Pancreas (tissue), 10 donors: ENCODE measurements at regions not wholly inside any gene's neighbourhood (a gene's known extent, or its start where the extent isn't known, plus 50 kb on each side); places are given as distances from the start of the nearest gene placed in this dataset.
"Not testable (repeated sequence)": the region's sequence is repeated elsewhere in the genome, so short reads cannot be mapped to it uniquely, and the experiment has no call there.

ENCODE experiments used
- ATAC-seq, 4 donors: fragments of 200-7000 bp; cut with Tn5 transposase; one replicate each; pipeline versions ENCODE4 v1.8.0 to v1.9.1; 2020; ENCODE audit warnings: mild to moderate bottlenecking in 4 of 4, moderate library complexity in 4 of 4
- DNase-seq, 6 donors: peaks; one replicate each; pipeline ENCODE4 v3.0.0-alpha.2; 2020
- FAIRE-seq: peaks from 2 replicates; lab custom pipeline; 2012; peaks lifted over from hg19 to GRCh38; lab: Jason Lieb, UNC
- H3K27ac ChIP-seq, 4 donors: fragments of 200-600 bp; sonication (generic); 1 replicate in 3 of 4; 2 replicates in 1 of 4; pipeline versions ENCODE4 v1.5.0 to v1.8.0; 2020
- H3K27me3 ChIP-seq, 4 donors: fragments of 200-600 bp; one replicate each; pipeline ENCODE4 v1.8.0; 2021
- H3K36me3 ChIP-seq, 3 donors: fragments of 200-600 bp; sonication (generic) in 1 of 3; one replicate each; pipeline versions ENCODE4 v1.5.0 to v1.8.0; 2020 to 2021
- H3K4me1 ChIP-seq, 3 donors: fragments of 200-600 bp; one replicate each; pipeline ENCODE4 v1.8.0; 2021
- H3K4me3 ChIP-seq, 4 donors: fragments of 200-600 bp; sonication (generic) in 2 of 4; one replicate each; pipeline versions ENCODE4 v1.5.0 to v1.8.0; 2020 to 2021
- H3K9me3 ChIP-seq, 4 donors: fragments of 200-600 bp; one replicate each; pipeline ENCODE4 v1.8.0; 2021
- CTCF ChIP-seq, 4 donors: fragments of 200-600 bp; sonication (generic) in 3 of 4; IDR thresholded peaks; one replicate each; pipeline versions ENCODE4 v1.5.0 to v1.8.0; 2021; ENCODE audit warnings: antibody characterized with exemption in 4 of 4
- WGBS, 2 donors: extraction: QIAGEN DNeasy Blood & Tissue Kit; methylation state at CpG; one replicate each; pipeline ENCODE4 v1.1.7; 2013; 5-methylcytosine and 5-hydroxymethylcytosine counted together
- intact Hi-C, 3 donors: fragments of 100-400 bp; cut with DNase I; formaldehyde crosslinking; loops; one replicate each; pipeline versions ENCODE4 v1.11.1 to v1.14.2; 2022
- donor health status: healthy with polysubstance abuse.
- donor health status: DM: no; HTN: no; CAD: no; lungs with moderate emphysema.
- donor health status: DM: no; HTN: no; CAD: no.
- donor health status: control.
- donor health status: control.
- donor health status: Bipolar disorder and iron deficiency.
- donor health status: DM: yes; HTN: yes; CAD: no.
- donor health status: DM: no; HTN: no; CAD: no.
- donor health status: DM: no; HTN: no; CAD: no.
- donor health status: DM: yes; HTN: yes; CAD: no.

DNA sequence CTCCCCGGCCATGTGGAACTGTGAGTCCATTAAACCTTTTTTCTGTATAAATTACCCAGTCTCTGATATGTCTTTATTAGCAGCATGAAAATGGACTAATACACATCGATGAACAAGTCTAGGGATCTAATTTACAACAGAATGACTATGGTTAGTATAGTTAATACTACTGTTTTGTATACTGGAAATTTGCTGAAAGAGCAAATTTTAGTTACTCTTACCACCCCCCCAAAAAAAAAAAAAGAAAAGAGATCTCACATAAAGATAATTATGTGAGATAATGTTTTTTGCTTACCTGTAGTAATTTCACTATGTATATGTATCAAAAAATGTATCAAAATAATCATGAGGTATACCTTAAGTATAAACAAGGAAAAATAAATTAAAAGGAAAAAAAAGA is 199.5 kb upstream of the GRM3 start:
- ATAC-seq (no peak), DNase-seq (no peak), FAIRE-seq (no peak)
- H3K9me3 ChIP-seq = no peaks in the 10 kb centered on the region
- H3K4me3 ChIP-seq = no peak overlapping the region
- WGBS, 2 donors = 83 to 87% methylated on average over 2 of the region's 2 CpGs
- no peaks in the 10 kb centered on the region for H3K36me3 ChIP-seq
- intact Hi-C loops = no loop called here
- H3K27ac ChIP-seq = no peak overlapping the region
- H3K4me1 ChIP-seq = no peaks in the 10 kb centered on the region
- no peaks in the 10 kb centered on the region for H3K27me3 ChIP-seq
- TF ChIP-seq CTCF (IDR thresholded peaks at IDR 0.05) = no peak

- H3K36me3 ChIP-seq, H3K9me3 ChIP-seq, ATAC-seq, intact Hi-C loops, FAIRE-seq, H3K4me1 ChIP-seq, H3K27me3 ChIP-seq, H3K4me3 ChIP-seq, H3K27ac ChIP-seq: not testable (repeated sequence)
- peak in 2 of 6 donors; percentile 40 to 47 for DNase-seq
- 92 to 94% methylated on average over 21 to 29 of the region's 29 CpGs for WGBS, 2 donors
These were observed 203.3 kb upstream of the GRM3 start for GRCh38 chr7:86440420-86440819.

DNA sequence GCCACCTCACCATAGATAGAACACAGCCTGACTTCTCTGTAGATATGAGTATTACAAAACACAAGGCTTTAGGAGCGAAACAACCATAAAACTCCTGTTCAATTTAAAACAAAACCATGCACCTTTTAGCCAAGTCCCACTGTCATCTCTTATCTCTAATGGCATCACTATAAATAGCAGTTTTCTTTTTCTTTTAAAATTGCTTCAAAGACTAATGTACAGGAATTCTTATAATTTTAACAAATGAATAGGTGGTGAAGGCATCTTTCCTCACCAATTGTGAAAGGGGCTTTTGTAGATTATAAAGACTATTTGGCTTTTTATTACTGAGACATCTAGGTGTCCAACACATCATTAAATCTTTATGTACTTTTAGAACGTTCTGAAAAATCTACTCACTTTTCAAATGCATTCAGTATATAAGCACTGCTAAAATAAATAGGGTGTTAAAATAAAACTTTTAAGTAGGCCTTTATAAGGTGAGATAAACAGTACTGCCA is 205.7 kb upstream of the GRM3 start:
- Histone ChIP-seq H3K36me3 (no peaks in the 10 kb centered on the region), H3K9me3 (no peaks in the 10 kb centered on the region), H3K4me1 (no peaks in the 10 kb centered on the region), H3K27me3 (no peaks in the 10 kb centered on the region), H3K27ac (no peak overlapping the region), H3K4me3 (no peak overlapping the region)
- DNase-seq (no peak), FAIRE-seq (no peak), ATAC-seq (no peak)
- no peak for TF ChIP-seq CTCF (IDR thresholded peaks at IDR 0.05)
- intact Hi-C loops = no loop called here
- 59 to 62% methylated on average over 2 of the region's 2 CpGs for WGBS, 2 donors

DNA sequence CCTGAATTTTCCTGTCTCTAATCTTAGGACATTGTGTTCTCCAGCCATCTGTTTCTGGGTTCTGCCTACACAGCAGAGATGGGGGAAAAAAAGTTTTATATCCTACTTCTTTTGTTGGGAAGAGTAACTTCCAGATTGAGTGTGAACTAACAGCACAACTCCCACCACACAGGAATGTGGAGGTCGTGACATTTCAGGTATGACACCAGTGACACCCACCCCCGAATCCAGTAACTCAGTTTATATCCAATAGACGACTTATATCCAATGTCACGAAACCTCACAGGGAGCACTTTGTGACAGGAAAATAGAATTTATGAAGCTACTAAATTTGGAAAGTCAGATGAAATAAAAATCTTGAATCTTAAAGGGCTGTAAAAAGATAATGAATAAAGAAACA is 211.9 kb upstream of the GRM3 start:
- H3K36me3 ChIP-seq = no peaks in the 10 kb centered on the region
- no peak for TF ChIP-seq CTCF (IDR thresholded peaks at IDR 0.05)
- no peak overlapping the region for H3K4me3 ChIP-seq
- WGBS, 2 donors = 64 to 79% methylated on average over 4 of the region's 4 CpGs
- H3K9me3 ChIP-seq = no peaks in the 10 kb centered on the region
- no peak for FAIRE-seq
- H3K27me3 ChIP-seq = no peaks in the 10 kb centered on the region
- no peak for ATAC-seq
- DNase-seq = no peak
- no peak overlapping the region for H3K27ac ChIP-seq
- intact Hi-C loops = no loop called here
- no peaks in the 10 kb centered on the region for H3K4me1 ChIP-seq

DNA sequence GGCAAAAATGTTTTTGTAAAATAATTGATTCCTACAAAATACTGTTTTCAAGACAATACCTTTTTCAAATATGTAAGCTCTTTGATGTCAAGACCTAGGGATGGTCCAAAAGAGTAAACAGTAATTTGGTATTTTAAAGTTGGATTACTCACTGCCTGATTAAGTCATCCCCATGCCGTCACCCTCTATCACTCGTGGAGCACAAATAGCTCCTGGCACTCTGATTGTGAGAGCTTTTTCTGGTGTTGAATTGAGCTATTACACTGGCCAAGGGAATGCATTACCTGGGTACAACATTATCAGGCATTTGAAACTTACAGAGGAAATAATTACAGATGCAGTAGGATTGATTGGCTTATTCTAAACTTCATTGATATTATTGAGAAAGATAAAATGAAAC is 231.9 kb upstream of the GRM3 start:
- DNase-seq (no peak), ATAC-seq (no peak), FAIRE-seq (no peak)
- TF ChIP-seq CTCF (IDR thresholded peaks at IDR 0.05) = no peak
- Histone ChIP-seq H3K27me3 (no peaks in the 10 kb centered on the region), H3K4me1 (no peaks in the 10 kb centered on the region), H3K9me3 (no peaks in the 10 kb centered on the region), H3K4me3 (no peak overlapping the region), H3K27ac (no peak overlapping the region), H3K36me3 (no peaks in the 10 kb centered on the region)
- WGBS, 2 donors = 48 to 58% methylated on average over 2 of the region's 2 CpGs
- intact Hi-C loops = no loop called here
